22Rv1 (cell line): ENCODE measurements at regions not wholly inside any gene's neighbourhood (a gene's known extent, or its start where the extent isn't known, plus 50 kb on each side); places are given as distances from the start of the nearest gene placed in this dataset.

Experiments
- CTCF ChIP-seq: fragments of 450-650 bp; IDR thresholded peaks from 2 replicates; pipeline ENCODE4 v1.5.1; 2017; ENCODE audit warnings: mild to moderate bottlenecking
- ZFX ChIP-seq: fragments of 450-650 bp; IDR thresholded peaks from 2 replicates; pipeline ENCODE4 v1.6.1; 2017; ENCODE audit warnings: antibody characterized with exemption, borderline replicate concordance

GRCh38 chr12:69019082-69019481 lies 86.1 kb upstream of the CPM start:
- TF ChIP-seq CTCF (no peak), ZFX (no peak)
